HG03175 (cell line): ENCODE measurements at regions not wholly inside any gene's neighbourhood (a gene's known extent, or its start where the extent isn't known, plus 50 kb on each side); places are given as distances from the start of the nearest gene placed in this dataset.

Source experiments
- ATAC-seq: cut with Tn5 transposase; IDR thresholded peaks from one replicate; pipeline ENCODE4 v1.9.1; 2021; ENCODE audit warnings: mild to moderate bottlenecking, moderate library complexity; ENCODE audit not compliant: unreplicated experiment

DNA sequence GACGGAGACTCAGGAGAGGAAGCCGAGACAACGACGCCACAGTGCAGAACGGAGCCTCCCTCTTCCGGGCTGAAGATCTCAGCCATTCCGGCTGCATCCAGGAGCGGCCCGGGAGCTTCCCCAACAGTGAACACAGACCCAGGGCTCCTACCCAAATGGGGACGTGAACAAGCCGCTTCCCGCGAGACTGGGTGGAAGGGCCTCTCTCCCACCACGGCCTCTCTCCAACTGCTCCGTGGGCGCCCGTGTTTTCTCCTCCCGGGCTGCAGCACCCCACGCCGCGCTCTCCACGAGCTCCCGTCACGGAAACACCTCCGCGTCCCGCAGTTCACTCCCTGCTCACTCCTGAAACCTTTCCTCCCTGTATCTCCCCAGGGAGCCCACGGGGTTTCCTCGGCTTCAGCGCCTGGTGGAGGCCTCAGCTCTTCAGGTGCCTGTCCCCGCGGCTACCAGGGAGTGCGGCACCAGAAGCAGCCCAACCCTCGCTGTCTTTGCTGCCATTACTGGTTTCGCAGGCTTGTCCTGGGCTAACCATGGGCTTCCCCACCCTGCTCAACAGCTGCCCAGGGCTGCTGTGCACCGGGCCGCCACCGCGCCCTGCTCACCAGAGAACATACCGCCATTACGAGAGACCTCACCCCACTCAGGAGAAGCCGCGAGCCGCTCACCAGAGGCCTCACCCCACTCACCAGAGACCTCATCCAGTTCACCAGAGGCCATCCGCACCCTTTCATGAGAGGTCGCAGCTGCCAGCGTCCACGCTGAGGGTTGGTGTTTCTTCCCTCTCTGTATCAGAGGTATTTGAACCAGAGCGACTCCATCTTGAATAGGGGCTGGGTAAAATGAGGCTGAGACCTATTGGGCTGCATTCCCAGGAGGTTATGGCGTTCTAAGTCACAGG lies 922.8 kb downstream of the QKI start:
- no peak for ATAC-seq

DNA sequence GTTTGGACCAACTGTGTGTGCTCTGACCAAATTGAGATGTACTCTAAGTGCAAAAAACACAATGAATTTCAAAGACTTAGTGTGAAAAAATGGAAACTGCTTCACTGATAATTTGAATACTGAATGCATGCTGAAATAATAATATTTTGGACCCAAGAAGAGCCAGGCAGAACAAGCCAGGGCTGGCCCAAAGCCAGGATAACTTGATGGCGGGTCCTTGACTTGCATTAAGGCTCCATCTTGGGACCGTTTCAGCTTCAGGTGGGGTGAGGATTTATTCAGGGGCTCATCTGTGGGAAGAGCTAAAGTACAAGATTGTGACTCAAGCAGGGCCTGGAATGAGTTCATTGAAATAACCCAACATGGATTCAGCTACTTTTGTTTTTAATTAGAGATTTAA lies 921.9 kb downstream of the QKI start:
- no peak for ATAC-seq

DNA sequence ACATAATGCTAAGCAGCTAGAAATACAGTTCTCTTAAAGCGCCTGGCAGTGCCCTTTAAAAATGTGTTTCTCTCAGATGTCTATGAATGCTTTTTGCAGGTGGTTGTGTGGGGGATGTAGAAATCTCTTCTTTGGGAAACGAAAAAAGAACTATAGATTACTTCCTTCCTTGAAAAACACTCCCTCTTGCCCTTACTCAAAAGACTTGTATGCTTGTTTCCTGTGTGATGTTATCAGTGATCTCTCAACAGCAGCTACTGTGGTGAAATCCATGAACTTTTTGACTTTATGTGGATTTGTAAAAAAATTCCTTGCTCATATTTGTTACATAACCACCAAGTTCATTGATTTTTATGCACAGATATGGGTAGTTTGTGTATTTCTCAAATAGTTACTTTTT lies 916.5 kb downstream of the QKI start:
- no peak for ATAC-seq

DNA sequence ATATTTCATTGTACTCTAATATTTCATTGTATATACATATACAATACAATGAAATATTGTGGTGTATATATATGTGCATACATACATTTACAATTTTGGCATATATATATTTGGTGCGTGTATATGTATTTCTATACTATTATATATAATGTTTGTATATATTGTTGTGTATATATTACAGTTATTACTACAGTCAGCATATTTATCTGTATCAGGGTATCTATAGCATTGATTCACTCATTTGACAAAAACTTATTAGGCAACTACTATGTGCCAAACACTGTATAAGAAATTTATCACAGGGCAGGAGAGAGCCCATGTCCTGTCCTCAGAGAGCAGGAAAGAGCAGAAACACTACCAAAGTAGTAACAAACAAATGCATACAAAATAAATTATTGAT lies 910.6 kb downstream of the QKI start:
- ATAC-seq, result no peak

DNA sequence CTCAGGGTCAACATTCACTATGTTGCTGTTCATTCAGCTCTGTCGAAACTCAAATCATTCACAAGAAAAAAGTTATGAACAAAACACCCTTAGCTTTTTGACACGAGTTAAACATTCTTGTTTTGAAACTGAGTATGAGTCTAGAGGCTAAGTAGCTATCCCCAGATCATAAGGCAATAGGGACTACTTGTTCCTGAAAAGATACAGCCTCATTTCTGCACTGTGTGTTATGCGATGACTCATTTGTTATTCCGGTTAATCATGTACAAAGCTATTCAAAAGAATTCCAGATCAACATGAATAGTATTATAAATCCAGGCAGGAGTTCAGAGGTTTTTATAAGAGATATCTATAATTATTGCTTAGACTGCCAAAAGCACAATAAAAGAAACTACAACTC lies 908.0 kb downstream of the QKI start:
- no peak for ATAC-seq

DNA sequence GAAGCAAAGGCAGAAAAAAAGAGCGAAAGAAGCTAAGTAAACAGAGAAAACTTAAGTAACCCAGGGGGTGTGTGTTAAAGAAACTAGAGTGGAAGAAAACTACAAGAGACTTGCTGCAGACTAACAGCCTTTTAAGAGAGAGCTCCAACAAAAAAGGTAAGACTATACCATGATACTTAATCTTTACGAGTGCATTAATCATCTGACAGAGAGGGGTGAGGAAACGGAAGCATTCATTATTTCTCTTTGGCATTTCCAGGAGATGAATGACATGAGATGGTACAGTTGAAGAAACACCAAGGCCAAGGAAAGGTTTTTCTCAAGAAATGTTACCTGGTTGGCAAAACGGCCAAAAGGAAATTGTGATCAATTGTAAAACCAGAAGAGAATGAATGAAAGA lies 906.8 kb downstream of the QKI start:
- no peak for ATAC-seq

DNA sequence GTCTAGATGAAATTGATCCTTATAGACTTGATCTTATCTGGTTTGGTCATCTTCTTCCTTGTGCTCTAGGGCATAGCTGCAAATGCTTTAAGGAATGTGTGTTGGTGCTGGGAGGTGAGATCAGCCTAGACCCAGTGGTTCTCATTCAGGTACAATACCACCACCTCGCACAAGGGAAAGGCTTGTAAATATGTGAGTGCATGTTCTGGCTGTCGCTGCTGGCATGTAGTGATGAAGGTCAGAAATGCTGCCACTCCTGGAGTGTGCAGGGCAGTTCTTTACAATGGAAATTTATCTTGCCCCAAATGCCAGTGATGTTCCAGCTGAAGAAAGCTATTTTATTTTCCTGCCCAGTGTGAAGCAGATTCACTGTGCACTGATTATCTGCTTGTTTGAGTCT lies 900.9 kb downstream of the QKI start:
- no peak for ATAC-seq

DNA sequence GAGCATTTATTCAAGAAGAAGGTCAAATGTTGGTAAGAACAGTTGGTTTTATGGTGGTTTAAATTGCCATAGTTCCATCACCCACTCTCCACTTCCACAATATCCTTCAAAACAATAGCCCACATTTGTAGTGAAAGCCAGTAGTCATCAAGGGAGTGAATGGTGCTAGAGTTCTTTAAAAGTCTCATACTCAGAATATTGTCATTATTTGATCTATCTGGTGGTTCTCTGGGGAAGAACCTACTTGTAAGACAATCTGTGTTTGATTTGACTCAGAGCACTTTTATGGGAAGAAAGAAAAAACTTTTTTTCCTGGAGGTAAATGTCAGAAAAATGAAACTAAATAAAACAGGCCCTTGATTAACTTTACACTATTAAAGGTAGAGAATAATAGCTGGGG lies 893.8 kb downstream of the QKI start:
- no peak for ATAC-seq

DNA sequence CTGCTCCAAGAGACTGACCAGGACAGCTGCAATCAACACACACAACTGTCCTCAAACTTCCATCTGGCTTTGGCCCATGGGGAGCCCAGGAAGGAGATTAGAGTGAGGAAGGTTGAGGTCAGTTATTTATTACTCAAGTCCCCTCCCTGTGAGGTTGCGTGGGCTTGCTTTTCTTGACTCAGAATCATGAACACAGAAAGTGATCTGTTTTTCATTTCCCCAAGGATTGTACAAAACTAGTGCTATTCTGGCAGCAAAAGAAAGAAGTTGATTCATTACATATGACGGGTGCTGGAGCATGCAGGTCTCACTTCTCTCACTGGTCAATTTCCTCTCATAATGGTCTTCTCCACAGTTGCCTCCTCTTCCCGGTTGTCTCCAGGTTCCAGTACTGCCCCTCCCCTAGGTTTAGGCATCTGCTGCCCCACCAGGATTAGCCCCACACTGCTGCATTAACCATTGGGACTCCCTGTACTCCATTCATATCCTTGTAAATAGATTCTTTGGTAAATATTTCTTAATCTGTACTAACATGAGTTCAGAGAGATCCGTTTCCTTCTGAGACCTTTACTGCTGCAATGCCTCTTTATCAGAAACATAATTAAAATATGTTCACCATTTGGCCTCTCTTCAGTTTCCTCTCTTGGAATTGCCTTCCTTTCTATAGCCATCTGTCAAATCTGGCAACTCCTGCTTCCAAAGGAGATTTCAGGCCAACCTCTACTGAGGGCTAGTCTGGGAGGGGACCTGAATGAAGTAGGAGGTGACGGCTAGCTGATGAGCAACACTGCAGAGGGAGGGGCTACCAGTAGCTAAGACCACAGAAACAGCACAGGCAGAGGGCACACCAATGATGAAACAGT lies 888.8 kb downstream of the QKI start:
- no peak for ATAC-seq

DNA sequence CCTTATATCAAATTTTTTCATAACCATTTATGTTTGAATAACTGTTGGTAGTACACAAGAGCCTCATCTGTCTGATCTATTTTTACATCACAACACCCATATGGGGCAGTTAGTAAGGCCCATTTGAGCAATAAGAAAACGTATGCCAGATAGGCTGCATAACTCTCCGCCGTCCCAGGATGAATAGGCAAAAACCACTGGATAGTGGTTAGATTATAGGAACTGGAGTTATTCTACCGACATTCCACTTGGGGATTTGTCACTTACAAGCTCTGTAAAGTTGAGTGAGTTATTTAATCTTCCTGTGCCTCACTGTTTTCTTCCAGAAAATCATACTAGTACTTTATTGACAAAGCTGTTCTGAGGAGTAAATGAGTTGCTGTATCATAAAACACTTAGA lies 881.9 kb downstream of the QKI start:
- ATAC-seq, result no peak

GRCh38 chr6:164294047-164294784 lies 879.7 kb downstream of the QKI start:
- ATAC-seq, result no peak

- no peak for ATAC-seq
These were observed 876.7 kb downstream of the QKI start for GRCh38 chr6:164291224-164291623.

DNA sequence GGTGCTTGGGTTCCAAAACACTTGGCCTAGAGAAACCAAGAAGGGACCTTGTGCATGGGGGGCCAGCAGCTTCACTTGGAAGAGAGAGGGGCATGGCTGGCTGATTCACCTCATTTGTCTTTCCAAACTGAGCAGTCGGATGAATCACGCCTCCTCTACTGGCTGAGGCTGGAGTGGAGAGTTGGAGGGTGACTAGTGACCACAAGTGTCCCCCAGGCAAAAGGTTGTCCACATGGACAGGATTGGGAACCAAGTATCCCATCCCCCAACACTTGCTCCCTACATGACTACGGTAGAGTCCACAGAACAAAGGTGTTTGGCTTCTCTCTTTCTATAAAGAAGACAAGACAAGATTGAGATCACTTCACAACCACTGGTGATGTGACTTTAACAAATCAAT lies 875.6 kb downstream of the QKI start:
- ATAC-seq, result no peak

- no peak for ATAC-seq
These were observed 871.5 kb downstream of the QKI start for GRCh38 chr6:164286011-164286410.

DNA sequence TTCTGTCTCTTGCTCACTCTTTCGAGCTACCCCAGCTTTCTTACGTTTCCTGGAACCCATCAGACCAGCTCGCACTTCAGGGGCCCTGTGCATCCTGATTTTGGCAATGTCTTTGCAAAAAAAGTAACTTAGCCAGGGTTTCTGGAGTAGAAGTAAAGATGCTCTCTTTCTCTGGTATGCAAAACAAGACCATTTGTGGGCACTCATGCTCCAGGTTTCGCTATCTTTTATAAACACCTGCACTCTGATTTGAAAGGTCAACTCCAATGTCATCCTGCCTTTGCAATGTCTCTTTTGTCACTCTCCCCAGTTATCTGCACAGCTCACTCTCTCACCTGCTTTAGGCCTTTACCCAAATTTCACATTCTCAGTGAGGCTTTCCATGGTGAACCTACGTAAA lies 869.1 kb downstream of the QKI start:
- no peak for ATAC-seq

- no peak for ATAC-seq
These were observed 861.7 kb downstream of the QKI start for GRCh38 chr6:164276211-164276610.

- no peak for ATAC-seq
These were observed 861.3 kb downstream of the QKI start for GRCh38 chr6:164275773-164276172.

GRCh38 chr6:164274493-164274892 lies 860.0 kb downstream of the QKI start:
- no peak for ATAC-seq

DNA sequence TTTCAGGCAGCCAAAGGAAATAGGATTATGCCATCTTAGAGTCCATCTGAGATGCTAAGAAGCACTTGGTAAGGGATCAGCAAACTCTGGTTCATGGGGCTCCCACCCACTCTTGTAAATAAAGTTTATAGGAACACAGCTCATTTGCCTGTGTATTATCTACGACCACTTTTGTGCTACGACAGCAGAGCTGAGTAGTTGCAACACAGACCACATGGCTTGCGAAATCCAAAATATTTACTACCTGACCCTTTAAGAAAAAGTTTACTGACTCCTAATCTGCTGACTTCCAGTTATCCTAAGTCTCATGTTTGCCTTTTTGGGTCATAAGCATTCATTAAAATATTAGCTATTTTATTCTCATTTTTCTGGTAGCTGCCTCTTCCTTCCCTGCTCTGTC lies 859.0 kb downstream of the QKI start:
- no peak for ATAC-seq

DNA sequence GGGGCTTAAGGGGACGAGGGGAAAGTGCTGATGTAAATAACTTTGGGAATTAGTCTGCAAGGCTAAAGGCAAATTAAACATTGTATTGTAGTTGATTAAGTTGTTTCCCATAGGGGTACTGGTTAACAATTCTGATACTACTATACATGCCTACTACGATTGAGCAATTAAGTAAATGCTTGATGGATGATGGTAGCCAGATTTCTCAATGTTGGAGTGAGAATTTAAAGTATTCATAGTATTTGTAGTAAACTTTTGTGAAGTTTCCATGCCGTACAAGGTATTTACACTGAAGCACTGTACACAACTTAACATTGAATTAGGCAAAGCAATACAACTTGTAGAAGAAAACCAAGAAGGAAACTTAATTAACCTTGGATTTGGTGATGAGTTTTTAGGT lies 852.3 kb downstream of the QKI start:
- no peak for ATAC-seq

GRCh38 chr6:164262348-164262747 lies 847.8 kb downstream of the QKI start:
- ATAC-seq, result no peak
